SK-N-MC (cell line): ENCODE measurements at regions not wholly inside any gene's neighbourhood (a gene's known extent, or its start where the extent isn't known, plus 50 kb on each side); places are given as distances from the start of the nearest gene placed in this dataset.

Source experiments
- EZH2 ChIP-seq: fragments of 200-600 bp; sonication (generic); IDR thresholded peaks from one replicate; pipeline ENCODE4 v1.6.1; 2017; ENCODE audit warnings: antibody characterized with exemption
- POLR2AphosphoS5 ChIP-seq: IDR thresholded peaks from 2 replicates; pipeline ENCODE4 v1.6.1; 2012; ENCODE audit warnings: mild to moderate bottlenecking, low read depth, low read length, borderline replicate concordance

DNA sequence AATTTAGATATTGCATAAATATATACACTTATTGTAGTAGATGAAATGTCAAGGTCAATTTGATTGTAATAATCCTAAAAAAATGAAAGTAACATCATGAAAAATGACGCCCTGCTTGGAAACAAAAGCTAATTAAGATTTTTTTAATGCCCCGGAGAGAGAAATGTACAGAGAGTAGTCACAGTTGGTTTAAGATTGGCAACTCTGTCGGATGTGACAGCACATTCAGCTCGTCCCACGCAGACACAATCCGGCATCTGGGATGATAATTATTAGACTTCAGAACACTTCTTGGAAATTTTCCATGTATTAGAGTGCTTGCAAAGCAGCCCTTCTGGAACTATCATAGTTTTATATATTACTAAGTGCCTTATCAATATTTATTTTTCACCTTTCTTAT, 478.0 kb downstream of the PDHA2 start:
- TF ChIP-seq EZH2 (no peak), POLR2AphosphoS5 (no peak)
